NOMO-1 (cell line): ENCODE measurements at regions not wholly inside any gene's neighbourhood (a gene's known extent, or its start where the extent isn't known, plus 50 kb on each side); places are given as distances from the start of the nearest gene placed in this dataset.
"Not testable (repeated sequence)": the region's sequence is repeated elsewhere in the genome, so short reads cannot be mapped to it uniquely, and the experiment has no call there.

Source experiments
- DNase-seq, 2 experiments: peaks; one replicate each; lab custom pipeline; 2025; ENCODE audit not compliant: unreplicated experiment in 2 of 2; lab: John Stamatoyannopoulos, UW

DNA sequence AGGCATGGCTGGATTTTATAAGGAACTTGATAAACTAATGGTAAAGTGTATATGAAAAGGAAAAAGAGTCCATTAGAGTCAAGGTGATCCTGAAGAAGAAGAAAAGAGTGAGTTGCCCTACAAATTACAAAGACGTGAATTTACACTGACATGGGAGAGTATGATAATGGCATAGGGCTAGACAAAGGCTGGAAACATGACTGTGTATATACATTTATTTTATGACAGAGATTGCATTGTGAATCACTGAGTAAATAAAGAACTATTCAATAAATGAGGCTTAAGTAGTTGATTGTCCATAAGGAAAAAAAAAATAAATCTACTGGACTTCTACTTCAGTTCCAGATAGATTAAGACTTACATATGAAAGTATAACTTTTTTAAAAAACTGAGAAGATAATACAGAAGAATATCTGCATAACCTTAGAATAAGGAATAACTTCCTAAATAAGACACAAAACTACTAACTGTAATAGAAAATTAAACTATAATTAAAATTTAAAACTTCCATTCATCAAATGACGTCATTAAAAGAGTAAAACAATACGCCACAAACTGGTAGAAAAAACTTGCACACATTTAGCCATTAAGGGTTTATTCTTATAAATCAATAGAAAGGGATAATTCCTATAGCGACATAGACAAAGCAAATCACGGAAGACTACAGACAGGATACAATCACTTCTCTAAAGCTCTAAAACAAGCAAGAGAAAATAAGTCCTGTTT, 278.5 kb downstream of the NOVA1 start:
- DNase-seq = no peak

DNA sequence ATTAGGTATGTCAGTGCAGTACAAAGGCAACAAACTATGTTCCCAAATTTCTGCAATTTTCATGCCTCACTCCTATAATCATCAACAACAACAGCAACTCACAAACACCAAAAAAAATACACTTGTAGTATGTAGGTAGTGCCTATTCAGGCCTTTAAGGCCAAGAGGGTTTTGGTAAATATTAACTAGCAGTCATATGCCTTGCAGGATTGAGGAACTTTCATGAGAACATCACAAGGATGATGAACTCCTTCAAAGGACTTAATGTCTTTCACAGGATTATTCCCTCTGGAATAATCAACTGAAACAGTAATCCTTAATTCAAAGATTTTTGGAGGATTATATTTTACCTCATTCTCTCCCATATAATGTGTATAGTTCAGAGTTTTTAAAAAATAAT, 293.8 kb downstream of the NOVA1 start:
- DNase-seq = no peak

DNA sequence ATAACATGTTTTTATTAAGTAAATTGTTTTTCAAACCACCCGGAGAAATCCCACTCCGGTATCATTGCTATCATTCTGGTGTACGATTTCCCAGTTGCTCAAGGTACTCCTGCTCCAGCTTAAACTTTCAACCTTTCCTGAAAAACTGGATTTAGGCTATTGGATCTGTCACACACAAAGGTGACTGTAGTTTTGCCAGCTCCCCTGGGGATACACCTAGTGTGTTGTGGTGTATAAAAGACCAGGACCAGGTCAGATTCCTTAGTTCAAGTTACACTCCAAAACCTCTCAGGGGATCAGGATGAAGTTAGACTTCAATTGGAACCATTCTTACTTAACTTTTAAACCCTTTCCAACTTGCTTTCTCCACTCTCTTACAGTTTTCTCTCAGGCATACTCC, 303.9 kb downstream of the NOVA1 start:
- DNase-seq = no peak

DNA sequence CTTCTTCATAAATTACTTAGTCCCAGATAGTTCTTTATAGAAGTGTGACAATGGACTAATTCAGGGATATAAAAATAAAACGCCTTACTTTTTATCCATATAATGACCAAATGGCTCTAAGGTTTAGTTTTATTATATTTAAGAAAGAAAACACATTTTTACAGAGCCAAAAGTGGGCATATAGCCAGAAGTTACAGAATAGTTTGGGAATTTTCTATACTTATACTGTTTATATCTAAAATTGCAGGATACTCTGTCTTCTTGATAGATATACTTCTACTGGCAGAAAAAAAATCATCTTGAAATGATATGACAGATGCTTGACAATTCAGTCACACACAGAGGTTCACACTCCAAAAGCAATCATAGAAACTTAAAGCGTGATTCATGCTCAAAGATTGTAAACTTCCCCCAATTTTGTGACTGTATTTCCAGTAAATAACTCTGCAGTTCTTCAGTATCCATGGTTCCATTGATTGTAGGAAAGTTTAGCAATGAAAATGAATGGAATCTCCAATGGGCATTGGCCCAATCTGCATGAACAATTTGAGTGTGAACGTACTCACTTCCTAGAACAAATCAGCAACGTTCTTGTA, 307.8 kb downstream of the NOVA1 start:
- no peak for DNase-seq

DNA sequence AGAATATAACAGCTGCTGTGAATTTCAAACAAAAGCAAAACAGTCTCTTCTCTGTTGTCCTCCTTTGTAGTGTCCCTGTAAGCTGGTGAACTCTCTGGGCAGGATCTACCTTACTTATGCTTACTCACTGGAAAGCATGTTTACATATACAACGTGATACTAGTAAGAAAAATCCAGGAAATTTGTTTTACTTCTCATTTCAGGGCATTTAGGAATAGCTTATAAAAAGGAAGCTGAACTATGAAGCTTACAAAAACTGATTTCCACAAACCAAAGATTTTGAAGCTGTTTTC, 311.0 kb downstream of the NOVA1 start:
- no peak for DNase-seq

DNA sequence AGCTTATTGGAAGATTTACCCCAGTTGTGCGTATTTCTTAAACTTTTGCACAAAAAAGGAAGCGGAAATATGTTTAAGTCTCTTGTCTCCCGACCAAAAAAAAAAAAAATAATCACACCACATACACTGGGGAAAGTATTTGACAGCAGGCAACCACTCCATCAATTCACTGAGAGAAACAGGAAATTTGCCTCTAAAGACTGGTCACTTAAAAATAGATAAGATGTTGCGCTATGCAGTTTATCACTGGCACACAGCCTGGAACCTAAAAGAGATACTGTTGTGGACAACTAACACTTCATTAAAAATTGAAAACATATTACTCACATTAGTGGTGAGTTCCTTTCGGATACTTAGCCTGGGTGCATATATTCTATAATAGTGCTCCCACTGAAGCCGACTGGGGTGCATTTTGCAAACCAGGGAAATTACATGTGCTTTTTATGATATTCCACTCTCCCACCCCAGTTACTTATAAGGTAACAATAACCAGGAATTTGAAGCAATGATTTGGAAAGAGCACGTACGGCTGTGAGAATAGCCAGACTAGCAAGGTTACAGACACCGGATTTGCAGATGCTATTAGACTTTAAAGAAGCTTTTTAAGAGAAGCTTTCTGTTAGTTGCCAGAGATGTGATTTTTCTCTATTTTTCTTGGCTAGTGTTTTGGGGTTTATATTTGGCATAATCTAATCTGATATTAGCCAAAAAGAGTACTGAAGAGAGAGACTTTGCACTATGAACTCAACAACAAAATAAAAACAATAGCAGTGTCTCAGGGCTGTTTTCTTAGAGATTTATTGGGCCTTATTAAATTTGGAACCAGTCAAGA, 311.5 kb downstream of the NOVA1 start:
- DNase-seq = no peak

DNA sequence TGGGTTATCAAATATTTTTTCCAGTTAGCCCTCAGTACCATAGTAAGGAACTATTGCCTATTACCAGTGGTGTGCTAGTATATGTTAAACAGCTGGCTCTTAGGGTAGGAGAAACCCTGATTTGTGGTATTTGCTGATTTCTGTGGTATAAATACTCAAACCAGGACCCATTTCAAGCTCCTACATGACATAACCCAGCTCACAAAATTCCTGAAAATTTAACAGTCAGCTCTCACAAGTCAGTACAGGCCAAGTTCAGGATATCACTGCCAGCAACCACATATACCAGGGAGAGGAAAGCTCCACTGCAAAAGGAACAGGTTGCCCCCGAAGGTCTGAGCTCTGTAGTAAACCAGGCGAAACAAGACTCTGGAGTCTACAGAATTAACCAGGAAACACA, 315.3 kb downstream of the NOVA1 start:
- no peak for DNase-seq

DNA sequence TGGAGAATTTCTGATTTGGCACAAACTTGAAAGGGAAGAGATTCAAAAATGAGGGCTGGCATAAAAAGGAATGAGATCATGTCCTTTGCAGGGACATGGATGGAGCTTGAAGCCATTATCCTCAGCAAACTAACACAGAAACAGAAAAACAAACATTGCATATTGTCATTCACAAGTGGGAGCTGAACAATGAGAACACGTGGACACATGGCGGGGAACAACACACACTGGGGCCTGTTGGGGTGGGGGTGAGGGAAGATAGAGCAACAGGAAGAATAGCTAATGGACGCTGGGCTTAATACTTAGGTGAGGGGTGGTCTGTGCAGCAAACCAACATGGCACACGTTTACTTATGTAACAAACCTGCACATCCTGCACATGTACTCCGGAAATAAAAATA, 315.8 kb downstream of the NOVA1 start:
- DNase-seq = not testable (repeated sequence)

DNA sequence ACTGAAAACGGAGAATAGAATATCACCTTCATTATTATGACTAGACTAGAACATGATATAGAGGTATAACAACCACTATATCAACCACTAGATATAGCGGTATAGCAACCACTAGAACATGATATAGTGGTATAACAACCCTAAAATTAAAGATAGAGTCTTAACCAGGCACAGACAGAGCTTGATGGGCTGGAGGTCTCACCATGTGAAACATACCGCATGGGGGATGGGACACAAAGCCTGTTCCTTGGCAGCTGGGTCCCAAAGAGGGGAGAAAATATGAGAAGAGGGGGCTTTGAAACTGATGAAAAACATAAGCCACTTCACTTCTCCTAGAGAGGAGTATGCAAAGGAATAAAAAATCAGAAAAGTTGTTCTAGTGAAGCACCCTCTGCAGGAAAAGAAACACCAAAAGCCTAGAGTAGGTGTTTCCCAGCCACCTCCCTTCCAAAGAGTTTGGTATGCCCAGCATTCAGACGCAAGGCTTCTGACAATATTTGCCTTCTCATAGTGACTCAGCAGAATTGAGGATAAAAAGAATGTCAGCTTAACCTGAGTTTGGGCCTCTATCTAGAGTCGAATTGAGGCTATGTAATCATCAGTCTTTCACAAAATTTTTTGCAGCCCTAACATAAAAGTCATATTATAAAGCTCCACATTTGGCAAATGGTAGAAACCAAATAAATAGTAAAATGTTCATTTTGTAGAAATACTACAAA, 316.4 kb downstream of the NOVA1 start:
- no peak for DNase-seq

DNA sequence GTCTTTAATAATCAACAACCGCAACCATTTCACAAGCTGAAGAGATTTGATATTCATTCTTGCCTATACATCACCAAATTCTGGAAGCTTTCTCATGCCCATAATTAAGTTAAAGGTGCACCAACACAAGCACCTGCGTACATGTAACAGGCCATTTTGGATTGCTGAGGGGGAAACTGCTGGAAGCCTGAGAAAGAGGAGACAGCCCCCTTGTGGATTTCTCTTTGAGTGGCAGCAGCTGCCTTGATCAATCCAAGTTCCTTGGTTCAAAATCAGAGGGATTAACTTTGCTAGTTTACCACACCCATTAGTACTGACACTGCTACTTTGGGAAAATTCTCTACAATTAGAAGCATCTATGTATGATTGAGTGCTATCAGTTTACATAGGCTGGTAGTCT, 321.1 kb downstream of the NOVA1 start:
- no peak for DNase-seq

DNA sequence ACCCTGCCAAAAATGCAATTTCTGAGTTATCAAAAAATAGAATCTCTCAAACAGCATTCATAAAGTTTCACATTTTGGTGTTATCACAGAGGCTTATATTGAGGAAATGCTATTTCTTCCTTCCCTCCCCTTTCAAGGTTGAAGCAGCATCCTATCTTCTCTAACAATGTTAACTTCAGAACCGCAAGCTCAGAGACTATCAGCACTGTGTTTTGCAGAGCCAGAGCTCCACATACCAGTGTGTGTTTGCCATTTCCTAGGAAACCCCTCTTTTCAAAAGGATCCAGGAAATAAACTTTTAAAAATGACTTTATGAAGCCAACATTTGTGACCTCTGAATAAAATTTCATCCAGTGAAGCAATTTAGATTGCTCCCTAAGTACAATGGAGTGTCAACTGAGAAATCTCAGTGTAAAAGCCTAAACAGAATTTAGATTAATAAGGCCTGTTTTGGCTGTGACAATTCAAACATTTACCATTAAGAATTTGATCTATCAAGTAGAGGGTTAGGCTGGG, 332.6 kb downstream of the NOVA1 start:
- DNase-seq = no peak

DNA sequence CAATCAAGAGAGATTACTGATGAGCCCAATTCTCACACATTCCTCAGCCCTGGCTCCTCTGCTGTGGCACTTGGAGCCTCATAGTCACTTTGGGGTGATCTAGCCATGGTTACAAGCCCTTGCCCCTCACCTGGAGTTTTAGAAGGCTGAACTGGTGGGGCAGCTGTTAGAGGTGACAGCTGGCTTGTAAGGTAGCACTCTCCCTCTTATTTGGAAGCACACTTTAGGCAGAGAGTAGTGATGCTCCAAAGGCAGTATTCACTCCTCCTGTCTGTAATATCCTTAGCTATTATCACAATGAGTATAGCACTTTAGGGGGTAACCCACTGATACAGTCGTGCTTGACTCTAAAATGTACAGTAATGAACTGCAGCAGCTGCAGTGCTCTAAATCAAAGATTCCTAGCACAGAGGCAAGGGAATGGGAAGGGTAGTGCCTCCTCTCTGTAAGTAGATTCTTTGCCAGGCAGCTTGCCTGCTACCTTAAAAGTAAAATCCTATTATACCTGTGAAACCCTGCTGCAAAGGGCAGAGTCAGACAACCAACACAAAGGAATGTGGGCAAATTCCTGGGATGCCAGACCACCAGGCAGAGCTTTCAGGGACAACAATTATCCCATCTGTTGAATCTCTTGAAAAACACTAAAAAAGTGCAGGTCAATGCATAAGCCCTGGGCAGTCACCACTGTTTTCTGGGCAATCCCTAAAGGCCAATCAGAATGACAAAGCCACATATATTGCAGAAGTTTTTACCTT, 336.3 kb downstream of the NOVA1 start:
- DNase-seq = no peak

DNA sequence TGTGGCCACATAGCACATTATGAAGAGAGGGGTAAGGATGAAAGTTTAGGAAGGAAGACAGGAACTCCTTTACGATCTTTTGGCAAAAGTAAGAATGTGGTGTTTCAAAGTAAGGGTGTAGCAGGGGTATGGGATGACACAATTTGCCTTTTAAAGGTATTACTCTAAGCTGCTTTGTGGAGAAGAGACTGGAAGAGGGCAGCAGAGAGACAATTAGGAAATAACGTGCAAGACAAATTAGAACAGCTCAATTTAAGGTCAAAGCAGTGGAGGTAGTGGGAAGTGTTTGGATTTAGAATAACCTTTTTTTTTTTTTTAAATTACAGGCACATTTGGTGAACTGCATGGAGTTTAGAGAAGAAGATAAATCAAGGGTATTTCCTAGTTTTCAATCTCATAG, 342.6 kb downstream of the NOVA1 start:
- DNase-seq = no peak

DNA sequence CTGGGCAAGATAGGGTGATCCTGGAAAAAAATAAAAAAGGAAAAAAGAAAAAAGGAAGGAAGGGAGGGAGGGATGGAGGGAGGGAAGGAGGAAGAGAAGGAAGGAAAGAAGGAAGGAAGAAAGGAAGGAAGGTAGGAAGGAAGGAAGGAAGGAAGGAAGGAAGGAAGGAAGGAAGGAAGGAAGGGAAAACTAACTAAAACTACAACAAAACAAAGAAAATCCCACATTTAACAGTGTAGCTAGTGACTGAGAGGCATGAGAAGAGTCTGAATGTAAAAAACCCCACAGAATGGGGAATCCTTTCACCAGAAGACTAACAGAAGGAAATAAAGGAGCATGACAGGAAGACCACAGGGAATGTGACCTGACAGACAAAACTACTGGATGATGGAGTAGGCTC, 345.7 kb downstream of the NOVA1 start:
- no peak for DNase-seq

DNA sequence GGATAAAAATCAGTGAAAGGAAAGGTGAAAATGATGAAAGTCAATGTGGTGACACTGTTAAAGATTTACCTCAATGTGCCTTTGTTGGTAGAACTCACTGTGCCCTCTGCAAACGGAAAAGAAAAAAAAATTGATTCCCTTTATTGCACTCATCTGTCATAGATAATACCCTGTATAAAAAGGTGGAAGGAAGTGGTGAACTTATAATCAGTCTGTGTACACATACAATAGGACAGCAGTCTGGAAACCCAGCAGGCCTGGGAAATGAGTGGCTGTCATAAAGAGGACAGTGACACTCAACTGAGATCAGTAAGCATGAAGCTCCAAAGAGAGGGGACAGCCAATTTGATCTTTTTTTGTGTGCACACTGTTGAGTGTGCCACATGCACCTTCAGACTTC, 364.7 kb downstream of the NOVA1 start:
- no peak for DNase-seq

DNA sequence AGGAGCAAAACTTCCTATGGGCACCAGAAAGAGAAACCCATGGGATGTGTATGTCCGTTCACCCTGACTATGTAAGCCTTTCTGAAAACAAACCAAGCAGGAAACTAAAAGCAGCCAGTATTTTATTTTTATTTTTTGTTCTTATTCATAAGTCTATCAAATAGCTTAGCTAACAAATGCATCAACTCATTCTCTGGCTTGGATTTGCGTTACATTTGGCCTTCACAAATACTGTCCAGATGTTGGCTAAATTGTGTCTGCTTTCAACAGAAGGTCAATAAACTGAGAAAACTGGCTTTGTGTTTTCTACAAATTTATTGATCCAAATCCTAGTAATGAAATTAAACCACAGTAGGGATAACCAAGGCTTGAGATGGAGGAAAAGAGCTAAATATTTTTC, 379.0 kb downstream of the NOVA1 start:
- no peak for DNase-seq

DNA sequence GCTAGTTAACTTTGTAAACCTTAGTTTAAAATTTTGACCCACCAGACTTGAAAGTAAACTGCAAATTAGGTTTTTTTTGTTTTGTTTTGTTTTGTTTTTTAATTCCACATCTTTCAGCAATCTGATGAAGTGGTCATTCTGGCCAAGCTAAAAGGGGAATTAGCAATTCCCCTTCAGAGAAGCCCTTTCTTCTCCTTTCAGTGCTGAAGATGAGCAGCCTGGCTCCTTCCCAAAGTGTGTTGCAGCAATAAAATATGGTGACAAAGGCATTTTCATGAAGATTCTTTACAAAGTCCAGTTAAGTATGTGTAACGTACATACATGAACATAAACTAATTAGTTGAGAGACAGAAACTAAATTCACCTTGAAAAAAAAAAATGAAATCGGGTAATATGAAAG, 380.1 kb downstream of the NOVA1 start:
- no peak for DNase-seq

DNA sequence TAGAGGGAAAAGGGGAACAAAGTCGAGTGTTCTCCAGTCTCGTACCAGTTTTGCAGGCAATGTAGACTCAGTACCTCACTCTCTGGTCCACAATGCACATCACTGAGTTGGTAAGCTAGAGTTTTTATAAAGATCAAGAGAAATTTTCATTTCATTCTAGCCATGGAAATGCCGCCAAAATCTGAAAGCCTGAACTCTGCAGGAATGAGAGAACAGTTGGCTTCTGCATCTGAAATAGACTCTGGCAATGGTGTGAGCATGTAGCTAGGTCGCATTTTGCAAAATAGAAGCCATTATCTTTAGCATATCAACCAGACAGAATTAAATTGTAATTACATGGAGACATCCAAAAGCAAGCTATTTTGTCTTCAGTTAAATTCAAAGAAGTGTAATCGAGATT, 381.0 kb downstream of the NOVA1 start:
- DNase-seq = no peak

DNA sequence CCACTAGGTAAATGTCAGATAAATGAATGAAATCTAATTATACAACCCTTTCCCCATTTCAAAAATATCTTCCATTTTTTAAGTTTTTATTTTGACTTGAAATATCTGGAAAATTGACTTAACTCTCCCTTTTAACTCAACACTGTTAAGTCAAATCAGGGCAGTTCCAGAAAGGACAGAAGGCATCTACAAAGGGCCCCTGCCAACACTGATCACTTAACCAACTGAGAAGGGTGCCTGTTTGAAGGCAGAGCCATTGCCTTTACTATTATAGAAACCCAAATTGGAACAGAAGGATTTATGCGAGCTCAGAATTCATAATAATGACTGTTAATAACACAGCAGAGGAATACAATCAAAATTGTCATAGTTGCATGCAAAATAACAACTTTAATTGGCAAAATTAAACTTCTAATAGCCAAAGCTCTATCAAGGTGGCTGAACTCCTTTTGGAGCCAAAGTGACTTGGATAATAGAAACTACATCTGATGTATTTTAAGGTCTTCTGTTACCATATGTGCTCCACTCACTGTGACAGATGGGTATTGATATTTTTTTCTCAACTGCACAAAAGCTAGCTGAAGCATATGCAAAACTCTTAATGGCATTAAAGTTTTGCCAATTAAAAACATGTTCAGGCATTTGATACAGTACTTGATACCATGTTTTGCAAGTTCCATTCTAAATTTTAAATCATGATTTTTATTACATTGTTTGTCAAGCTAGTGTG, 383.8 kb downstream of the NOVA1 start:
- no peak for DNase-seq

DNA sequence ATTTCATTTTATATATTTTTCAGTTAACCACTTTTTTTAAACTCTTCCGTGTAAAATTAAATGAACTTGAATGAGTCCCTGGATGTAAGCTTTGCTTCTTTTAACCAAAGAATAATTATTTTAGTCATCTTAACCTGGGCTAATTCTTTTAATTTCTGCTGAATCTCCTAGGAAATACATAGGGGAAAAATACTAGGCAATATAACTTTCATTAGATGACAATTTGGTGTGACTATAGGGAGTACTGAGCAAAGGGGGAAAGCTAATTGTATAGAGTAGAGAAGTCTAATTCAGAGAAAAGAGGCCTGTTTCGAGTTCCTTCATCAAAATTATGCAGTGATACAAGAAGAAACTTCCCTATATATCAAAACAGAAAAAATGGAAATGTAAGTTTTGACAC, 388.1 kb downstream of the NOVA1 start:
- DNase-seq = no peak
